ENCODE measurements at regions not wholly inside any gene's neighbourhood (a gene's known extent, or its start where the extent isn't known, plus 50 kb on each side); places are given as distances from the start of the nearest gene placed in this dataset.
"Not testable (repeated sequence)": the region's sequence is repeated elsewhere in the genome, so short reads cannot be mapped to it uniquely, and the experiment has no call there.

DNA sequence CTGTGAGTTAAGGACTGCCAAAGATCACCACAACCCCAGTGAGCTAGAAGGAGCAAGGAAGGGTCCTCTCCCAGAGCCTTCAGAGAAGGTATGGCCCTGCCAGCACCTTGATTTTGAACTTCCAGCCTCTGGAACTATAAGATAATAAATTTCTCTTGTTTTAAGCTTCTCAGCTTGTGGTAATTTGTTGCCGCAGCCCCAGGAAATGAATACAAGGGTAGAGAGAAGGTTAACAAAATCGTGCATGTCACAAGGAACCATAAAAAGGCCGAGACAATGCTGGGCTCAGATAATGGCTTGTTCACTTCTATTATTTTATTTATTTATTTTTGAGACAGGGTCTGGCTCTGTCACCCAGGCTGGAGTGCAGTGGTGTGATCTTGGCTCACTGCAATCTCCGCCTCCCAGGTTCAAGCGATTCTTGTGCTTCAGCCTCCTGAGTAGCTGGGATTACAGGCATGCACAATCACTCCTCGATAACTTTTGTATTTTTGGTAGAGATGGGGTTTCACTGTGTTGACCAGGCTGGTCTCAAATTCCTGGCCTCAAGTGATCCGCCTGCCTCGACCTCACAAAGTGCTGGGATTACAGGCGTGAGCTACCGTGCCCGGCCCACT, 71.5 kb downstream of the WSB1 start:
- DNase-seq (ENCODE audit: low spot score): not testable (repeated sequence)

DNA sequence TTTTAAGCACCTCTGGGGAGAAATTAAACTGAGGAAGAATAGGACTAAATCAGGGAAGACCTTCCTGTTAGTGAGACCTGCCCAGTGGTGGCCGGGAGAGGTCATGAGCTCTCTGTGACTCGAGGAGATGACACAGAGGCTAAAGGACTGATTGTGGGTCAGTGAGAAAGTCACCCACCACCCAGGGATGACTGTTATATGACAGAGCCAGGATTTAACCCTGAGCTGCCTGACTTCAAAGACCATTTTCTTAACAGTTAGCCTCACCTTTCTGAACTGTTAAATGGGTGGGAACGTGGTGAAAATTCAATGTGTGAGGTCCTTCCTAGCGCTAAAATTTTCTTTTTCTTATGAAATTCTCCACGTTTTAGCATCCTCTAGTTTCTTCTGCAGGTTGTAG, 72.5 kb downstream of the WSB1 start:
- no peak for DNase-seq (ENCODE audit: low spot score)

DNA sequence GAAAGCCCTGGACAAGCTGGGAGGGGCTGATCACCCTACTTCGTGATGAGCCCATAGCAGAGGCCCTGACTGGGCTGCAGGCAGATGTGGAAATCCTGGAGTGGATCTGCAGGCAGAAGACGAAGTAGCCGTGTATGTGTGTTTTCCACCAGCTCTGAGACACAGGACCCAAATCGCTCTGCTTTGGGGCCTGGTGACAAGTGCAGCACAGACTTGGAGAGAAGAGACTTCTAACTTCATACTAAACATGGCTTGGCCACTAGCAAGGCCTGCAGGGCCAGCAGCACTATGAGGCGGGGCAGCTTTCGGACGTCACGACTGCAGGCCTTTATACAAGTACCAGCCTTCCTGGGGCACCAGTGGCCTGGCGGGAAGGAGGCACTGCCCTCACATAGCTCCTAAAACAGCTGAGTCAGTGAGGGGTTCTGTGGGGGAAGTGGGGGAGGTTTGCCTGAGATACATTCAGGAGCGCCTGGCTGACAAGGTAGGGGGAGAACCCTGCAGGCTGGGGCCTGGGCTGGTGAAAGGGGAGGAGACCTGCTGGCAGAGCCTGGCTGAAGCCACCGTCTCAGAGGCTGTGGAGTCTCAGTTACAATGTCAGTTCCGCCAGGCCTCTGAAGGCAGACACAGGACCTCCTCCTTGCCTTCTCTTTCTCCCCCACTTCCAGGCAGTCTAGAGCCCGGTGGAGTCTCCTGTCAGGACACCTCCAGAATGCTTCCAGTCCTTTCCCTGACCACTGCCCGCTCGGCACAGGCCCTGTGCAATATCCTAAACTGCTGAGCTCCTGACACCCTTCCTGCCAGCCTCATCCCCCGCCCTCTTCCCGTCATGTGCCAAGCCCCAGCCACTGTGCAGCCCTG, 73.4 kb downstream of the WSB1 start:
- DNase-seq (ENCODE audit: low spot score): no peak

DNA sequence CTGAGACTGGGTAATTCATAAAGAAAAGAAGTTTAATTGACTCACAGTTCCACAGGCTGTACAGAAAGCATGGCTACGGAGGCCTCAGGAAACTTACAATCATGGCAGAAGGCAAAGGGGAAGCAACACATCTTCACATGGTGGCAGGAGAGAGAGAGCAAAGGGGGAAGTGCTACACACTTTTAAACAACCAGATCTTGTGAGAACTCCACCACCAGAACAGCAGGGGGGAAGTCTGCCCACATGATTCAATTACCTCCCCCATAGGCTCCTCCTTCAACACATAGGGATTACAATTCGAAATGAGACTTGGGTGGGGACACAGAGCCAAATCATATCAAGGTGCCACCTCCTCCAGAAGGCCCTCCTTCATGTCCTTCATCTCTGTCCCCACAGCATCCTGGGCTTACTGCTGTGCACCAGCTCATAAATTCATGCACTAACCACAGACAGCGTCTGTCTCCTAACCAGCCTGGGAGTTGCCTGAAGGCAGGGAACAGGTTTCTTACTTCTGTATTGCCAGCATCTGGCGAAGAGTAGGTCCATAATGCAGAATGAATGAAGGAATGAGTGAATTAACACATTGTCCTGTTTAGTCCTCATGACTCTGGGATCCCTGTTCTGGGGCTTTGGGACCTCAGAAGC, 74.4 kb downstream of the WSB1 start:
- DNase-seq (ENCODE audit: low spot score): no peak

DNA sequence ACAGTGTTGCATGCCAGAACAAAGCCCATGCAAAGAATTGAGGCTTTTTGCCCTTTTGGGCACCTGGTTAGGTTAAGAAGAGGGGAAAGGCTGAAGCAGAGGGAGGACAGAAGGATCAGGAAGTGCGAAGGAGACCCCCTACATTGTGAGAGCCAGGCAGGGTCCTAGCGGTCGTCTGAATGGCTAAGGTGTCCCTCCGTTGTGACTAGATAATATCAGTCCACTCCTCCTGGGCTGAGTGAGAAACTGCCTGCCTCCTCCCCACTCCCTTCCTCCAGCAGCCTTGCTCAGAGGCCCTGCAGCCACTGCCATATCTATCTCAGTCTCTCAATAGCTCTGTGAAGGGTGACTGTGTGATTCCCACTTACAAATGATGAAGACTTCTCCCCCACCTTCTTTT, 75.1 kb downstream of the WSB1 start:
- DNase-seq (ENCODE audit: low spot score): no peak

DNA sequence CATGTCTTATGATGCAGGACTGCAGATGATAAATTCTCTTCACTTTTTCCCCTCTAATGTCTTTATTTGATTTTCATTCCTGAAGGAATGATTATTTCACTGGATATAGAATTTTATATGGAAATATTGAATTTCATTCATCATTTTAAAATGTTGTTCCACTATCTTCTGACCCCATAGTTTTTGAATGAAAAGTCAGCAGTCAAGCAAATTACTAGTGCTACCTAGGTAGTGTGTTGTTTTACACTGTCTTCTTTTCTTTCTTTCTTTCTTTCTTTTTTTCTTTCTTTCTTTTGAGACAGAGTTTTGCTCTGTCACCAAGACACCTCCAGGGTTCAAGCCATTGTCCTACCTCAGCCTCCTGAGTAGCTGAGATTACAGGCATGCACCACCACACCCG, 76.9 kb downstream of the WSB1 start:
- DNase-seq (ENCODE audit: low spot score): no peak

DNA sequence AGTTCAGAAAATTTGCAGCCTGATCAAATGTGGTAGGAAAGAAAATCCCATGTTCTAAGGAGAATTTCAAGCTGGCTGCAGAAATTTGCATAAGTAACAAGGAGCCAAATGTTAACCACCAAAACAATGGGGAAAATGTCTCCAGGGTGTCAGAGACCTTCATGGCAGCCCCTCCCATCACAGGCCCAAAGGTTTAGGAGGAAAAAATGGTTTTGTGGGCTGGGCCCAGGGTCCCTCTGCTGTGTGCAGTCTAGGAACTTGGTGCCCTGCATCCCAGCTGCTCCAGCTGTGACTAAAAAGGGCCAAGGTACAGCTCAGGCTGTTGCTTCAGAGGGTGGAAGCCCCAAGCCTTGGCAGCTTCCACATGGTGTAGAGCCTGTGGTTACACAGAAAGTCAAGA, 79.8 kb downstream of the WSB1 start:
- DNase-seq (ENCODE audit: low spot score): not testable (repeated sequence)

DNA sequence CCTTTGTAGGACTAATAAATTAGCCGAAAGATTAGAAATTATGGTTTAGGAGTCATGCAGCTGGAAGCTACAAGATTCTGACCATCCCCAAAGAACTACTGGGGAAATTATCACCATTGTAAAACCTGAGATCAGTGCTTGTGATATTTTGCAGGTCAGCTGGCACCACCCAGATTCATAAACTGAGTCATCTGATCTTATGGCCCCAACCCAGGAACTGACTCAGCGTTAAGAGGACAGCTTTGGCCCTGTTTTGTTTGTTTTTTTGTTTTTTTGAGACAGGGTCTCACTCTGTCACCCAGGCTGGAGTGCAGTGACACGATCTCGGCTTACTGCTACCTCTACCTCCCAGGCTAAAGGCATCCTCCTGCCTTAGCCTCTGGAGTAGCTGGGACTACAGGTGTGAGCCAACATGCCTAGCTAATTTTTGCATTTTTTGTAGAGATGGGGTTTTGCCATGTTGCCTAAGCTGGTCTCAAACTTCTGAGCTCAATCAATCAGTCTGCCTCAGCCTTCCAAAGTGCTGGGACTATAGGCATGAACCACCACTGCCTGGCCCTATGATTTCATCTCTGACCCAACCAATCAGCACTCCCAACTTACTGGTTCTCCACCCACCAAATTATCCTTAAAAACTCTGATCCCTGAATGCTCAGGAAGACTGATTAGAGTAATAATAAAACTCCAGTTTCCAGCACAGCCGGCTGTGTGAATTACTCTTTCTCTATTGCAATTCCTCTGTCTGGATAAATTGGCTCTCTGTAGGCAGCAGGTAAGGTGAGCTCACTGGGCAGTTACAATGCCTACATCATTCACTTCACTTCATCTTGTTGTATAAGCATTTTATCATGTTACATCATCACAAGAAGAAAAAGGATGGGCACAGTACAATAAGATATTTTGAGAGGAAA, 79.4 kb upstream of the KSR1 start:
- DNase-seq (ENCODE audit: low spot score): no peak

DNA sequence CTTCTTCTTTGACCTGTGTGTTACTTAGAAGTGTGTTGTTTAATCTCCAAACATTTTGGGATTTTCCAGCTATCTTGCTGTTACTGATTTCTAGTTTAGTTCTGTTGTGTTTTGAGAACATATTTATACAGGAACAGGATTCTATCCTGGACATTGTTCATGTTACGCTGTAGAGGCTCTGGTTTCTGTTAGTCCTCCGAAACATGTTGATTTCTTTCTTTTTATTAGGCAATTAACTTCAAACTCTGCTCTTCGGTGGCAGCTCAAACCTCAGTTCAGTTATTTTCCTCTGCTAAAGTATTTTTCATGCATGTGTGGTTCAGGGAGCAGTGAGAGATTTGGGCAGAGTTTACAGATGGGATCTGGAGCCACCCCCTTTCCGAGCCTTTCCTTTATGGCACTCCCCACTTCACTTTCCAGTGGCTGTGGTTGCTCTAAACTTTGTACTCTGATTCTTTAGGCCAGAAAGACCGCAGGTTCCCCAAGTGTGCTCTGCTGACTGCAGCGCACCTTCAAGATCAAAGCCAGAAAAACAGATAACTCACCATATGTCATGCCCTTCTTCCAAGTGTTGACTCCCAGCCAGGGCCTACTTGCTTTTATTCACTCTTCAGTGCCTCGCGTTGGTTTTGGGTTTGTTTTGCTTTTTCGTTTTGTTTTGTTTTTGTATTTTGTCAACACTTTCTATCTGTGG, 77.6 kb upstream of the KSR1 start:
- DNase-seq (ENCODE audit: low spot score): no peak

DNA sequence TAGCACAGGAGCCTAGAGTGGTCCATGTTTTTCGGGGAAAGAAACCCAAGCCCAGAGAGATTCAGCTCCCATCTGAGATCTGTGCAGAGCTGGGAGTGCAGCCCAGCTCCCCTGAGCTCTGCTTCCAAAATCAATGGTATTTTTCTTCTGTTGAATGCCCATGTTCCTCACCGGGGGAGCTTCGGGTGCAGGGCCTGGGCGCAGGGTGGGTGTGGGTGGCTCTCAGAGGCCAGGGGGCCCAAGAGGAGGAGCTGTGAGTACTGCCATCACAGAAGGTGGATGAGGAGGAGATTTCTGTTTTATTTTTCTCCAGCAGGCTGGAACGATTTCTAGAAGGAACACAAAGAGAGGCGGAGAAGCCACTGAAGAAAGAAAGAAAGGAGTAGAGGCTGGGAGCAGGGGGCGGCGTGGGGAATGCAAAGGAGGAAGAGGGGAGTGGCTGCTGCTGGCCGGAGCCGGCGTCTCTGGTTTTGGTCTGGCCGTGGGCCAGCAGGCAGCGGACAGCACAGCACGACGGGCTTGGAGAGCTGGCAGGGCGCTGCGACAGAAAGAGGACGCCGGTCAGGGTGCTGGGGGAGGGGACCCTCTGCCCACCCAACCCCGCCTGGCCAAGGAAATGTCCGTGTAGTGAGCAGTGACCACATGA, 76.2 kb upstream of the KSR1 start:
- peak; percentile 30 for DNase-seq (ENCODE audit: low spot score)

DNA sequence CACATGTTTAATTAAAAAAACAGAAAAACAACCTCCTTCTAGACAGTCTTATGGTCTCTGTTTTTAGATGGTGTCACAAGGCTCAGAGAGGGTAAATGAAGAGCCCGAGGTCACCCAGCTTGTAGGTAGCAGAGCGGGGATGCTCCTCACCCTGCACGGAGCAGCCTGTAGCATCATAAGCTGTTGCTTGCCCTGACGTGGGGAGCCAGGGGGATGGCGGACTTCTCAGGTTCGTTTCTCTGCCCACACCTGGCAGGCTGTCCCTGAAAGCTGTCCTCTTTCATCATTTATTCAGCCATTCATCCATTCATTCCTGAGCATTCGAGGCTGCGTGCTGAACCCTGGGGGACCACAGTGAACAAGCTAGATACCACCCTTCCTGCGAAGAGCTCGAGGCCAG, 75.7 kb upstream of the KSR1 start:
- DNase-seq (ENCODE audit: low spot score): no peak

DNA sequence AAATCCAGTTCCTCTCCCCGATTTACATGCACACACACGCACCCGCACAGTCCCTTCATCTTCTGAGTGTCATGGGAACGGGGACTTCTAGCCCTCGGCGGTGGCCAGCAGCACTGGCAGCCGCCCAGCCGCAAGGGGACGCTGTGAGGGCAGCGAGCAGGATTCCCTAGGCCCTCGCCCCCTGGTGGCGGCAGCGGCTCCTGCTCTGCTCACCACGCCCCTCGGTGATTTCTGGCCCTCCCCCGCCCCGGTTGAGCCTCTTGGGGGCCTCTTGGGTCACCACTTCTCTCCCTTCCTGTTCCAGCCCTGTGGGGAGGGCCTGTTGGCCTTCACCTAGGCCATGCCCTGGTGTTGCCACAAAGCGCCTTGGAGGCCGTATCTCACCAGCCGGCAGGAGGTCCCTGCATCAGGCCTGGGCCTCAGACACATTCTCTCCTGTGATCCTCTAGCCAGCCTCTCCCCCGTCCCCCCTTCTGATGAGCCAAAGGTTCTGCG, 75.2 kb upstream of the KSR1 start:
- peak; percentile 70 for DNase-seq (ENCODE audit: low spot score)

DNA sequence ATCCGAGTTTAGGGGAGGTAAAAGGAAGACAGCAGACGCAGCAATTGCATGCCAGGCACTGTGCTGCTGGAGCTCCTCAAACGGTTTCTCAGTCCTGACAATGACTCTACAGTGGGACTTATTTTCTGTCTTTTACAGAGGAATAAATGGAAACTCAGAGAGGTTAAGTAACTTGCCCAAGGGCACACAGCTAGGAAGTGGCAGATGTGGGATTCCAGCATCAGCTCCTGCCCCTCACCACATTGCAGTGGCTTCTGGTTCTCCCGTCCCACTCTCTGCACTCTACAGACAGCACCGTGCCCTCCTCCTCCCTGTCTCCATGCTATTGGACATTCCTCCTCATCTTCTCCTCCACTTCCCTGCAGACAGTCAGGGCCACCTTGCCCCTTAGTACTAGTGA, 74.2 kb upstream of the KSR1 start:
- no peak for DNase-seq (ENCODE audit: low spot score)

DNA sequence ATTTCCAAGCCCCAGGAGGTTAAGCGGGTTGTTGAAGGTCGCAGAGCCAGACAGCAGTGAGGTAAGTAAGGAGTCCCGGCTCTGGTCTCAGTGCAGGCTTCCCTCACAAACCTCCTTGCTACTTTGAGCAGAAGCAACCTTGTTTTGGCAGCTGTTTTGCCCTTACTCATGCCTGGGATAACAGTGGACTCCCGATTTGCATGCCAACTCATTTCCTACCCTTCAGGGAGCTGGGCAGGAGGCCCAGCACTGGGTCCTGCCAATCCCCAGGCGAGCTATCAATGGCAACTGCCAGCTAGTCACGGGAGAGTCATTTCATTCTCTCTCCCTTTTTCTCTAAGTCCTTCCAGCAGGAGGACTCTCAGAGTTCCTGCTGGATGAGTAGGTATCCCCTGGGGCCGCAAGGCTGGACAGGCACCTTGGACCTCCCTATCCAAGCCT, 72.0 kb upstream of the KSR1 start:
- DNase-seq (ENCODE audit: low spot score): no peak

DNA sequence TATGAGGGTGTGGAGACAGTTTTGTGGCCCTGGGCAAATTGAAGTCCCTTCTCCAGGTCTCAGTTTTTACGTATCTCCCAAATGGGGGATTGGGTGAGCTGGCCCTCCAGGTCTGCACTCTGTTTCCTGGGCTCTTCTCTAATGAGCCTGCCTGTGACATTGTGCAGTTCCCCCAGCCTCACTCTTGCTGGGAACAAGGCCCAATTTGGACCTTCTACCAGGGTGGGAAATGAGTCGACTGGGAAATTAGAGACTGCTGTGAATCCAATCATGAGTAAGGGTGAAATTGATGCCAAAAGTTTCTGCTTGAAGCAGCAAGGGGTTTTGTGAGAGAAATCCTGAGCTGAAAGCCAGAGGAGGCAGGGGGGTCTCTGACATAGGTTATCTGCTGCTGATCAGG, 71.5 kb upstream of the KSR1 start:
- no peak for DNase-seq (ENCODE audit: low spot score)

DNA sequence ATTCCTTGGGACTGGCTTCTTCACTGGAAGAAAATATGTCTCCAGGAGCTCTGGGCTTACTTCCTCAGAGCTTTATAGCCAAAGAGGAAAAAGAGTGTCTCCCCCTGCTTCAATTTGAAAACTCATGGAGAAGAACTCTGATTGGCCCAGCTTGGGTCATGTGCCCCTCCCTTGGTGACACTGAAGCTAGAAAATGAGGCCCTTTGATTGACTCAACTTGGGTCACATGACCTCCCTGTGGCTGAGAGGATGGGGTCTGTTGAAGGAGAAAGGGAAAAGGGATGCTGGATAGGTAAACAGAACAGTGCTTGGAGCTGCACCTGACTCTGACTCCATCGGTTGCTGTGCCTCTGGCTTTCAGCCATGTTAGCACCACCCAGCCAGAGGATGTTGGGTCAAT, 70.6 kb upstream of the KSR1 start:
- no peak for DNase-seq (ENCODE audit: low spot score)

DNA sequence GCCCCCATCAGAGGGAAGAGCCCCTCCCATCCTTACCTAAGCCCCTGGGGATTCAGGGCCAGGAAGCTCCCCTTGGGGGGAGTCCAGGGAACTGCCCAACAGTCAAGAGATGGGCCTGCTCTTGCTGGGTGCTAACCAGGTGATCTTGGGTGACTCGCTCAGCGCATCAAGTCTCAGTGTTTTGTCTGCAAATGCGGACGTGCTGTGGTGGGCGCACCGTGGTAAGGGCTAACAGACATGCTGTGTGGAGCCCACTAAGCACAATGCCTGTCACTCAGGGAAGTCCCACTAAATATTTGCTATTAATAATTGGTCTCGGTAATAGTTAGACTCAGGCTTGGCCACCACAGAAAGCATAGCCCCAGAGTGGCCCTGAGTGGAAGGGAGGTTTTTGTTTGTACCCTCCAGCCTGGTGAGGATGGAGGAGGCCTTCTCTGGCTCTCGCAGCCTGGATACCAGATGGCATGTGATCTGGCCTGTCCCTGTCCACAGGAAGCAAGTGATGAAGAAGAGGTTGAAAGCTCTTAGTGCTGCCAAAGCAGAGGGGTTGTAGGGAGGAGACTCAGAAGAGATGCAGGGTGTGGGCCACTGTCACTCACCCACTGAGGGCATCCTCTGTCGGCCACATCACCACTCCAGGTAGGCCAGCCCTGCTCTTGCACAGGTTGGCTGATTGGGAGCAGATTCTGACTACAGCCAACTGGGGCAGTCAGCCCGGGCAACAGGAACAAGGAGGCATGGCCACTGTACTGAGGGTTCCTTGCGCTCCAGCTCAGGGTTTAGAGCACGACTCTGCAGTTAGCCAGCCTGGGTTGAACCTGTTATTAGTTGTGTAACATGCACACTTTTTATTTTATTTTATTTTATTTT, 69.8 kb upstream of the KSR1 start:
- no peak for DNase-seq (ENCODE audit: low spot score)

DNA sequence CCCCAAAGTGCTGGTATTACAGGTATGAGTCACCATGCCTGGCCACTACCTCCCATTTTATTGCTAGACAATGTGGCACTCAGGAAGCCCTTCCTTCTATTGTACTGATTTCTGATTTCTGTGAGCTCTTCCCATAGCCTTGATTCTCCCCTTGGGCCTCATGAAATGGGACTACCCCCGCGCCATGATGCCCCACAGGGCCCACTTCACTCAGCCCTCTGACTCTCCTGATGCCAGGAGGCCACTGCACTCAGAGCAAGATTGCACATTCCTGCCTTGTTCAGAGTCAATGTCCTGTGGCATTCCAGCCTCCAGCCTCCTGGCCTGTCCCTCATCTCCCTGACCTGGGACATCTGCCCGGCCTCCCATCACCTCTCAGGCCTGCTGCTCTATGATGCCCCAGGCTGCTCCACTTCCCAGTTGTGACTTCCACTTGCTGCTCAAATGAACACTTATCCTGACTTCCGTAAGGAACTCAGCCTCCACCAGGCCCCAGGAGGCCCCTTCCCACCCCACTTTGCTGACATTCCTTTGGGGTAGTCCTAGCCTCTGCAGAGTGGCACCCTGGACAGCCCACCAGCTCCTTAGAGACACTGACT, 66.6 kb upstream of the KSR1 start:
- DNase-seq (ENCODE audit: low spot score): no peak

DNA sequence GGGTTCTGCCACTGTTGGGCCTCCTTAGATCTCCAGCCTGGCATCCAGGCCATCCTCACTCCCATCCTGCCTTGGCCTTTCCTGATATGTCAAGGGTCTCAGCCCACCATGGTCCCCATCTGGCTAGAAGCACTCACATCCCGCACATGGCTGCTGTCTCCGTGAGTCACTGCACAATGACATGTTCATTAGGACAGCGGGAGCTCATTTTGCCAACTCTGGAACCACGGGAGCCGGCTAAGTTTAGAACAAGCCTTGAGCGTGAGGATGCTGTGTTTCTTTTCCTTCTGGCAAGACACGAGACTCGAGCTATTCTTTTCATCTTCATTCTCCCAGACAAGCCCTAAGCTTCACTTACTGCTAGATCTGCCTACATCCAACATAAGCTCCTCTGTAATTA, 65.7 kb upstream of the KSR1 start:
- no peak for DNase-seq (ENCODE audit: low spot score)

DNA sequence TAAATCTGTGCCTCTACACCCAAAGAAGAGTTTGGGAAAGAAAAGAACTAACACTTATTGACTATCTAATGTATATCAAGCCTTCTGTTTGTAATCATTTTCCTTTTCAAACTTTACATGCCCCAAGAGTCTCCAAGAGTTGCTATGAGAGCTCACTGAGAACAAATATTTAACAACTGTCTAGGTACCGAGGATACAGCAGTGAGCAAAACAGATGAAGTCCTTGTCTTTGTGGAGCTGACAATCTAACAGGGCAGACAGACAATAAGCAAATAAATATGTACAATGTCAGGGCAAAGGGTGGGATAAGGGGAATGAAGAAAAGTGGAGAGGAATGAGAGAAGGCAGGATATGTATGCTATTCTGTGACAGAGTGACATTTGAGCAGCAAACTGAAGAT, 64.8 kb upstream of the KSR1 start:
- DNase-seq (ENCODE audit: low spot score): no peak

Measured in HuH-7.5 (cell line).